GM18499 (cell line): ENCODE measurements at regions not wholly inside any gene's neighbourhood (a gene's known extent, or its start where the extent isn't known, plus 50 kb on each side); places are given as distances from the start of the nearest gene placed in this dataset.

Source experiments
- ATAC-seq: cut with Tn5 transposase; IDR thresholded peaks from one replicate; pipeline ENCODE4 v1.9.1; 2021; ENCODE audit warnings: moderate number of reproducible peaks; ENCODE audit not compliant: insufficient read depth, unreplicated experiment

GRCh38 chr6:90346729-90347128 is 50.1 kb upstream of the BACH2 start:
- ATAC-seq: no peak
